ENCODE measurements at regions not wholly inside any gene's neighbourhood (a gene's known extent, or its start where the extent isn't known, plus 50 kb on each side); places are given as distances from the start of the nearest gene placed in this dataset.
A peak's percentile ranks its signal among the peaks of the same experiment; 100 is the strongest.

GRCh38 chr2:213232649-213233437, 51.4 kb upstream of the SPAG16 start (continued):
- TF ChIP-seq MTA3 (IDR thresholded peaks at IDR 0.05; ENCODE audit: borderline replicate concordance, low read length) (no peak), TARDBP (IDR thresholded peaks at IDR 0.05; ENCODE audit: borderline replicate concordance) (no peak), ATF2 (IDR thresholded peaks at IDR 0.05; ENCODE audit: low read length) (peak; percentile 100), HDAC6 (IDR thresholded peaks at IDR 0.05; ENCODE audit: unreplicated experiment) (no peak), YY1 (IDR thresholded peaks at IDR 0.05; ENCODE audit: low read depth, low read length) (peak; percentile 78), POU2F2 (IDR thresholded peaks at IDR 0.05; ENCODE audit: borderline replicate concordance, low read depth, low read length) (peak; percentile 89), ZNF592 (IDR thresholded peaks at IDR 0.05) (peak; percentile 25; the same call in 1 of the 2 replicates), POLR2A (IDR thresholded peaks at IDR 0.05; ENCODE audit: low read depth, low read length) (peak; percentile 60; the same call in 1 of the 2 replicates), SMAD5 (IDR thresholded peaks at IDR 0.05; ENCODE audit: low read depth) (no peak; the same call in 1 of the 2 replicates), TCF12 (IDR thresholded peaks at IDR 0.05; ENCODE audit: low read depth, low read length) (peak; percentile 99), CHD2 (IDR thresholded peaks at IDR 0.05; ENCODE audit: borderline replicate concordance, low read depth, low read length) (no peak; the same call in 1 of the 2 replicates), BCL3 (IDR thresholded peaks at IDR 0.05; ENCODE audit: borderline replicate concordance, insufficient read depth, low read depth, low read length, poor library complexity, severe bottlenecking) (peak; percentile 100), PML (IDR thresholded peaks at IDR 0.05; ENCODE audit: low read length) (peak; percentile 78), CHD4 (IDR thresholded peaks at IDR 0.05) (no peak), EP300 (IDR thresholded peaks at IDR 0.05; ENCODE audit: borderline replicate concordance in 1 of 2, control insufficient read depth in 1 of 2, low read depth in 2 of 2, low read length in 2 of 2) (peak; percentile 70 to 93; a peak in 3 of 4 replicates), RELB (IDR thresholded peaks at IDR 0.05; ENCODE audit: low read depth) (peak; percentile 94), STAT1 (conservative IDR thresholded peaks at IDR 0.05) (0 out of 2 replicates have a peak, but pooled peaks have one; percentile 18), SMC3 (IDR thresholded peaks at IDR 0.05; ENCODE audit: borderline replicate concordance, low read length) (peak; percentile 8; the same call in 1 of the 2 replicates), LARP7 (IDR thresholded peaks at IDR 0.05) (no peak), SUZ12 (IDR thresholded peaks at IDR 0.05; ENCODE audit: unreplicated experiment) (no peak), NFIC (IDR thresholded peaks at IDR 0.05; ENCODE audit: low read depth, low read length) (peak; percentile 94), KLF5 (IDR thresholded peaks at IDR 0.05; ENCODE audit: partially characterized antibody) (peak; percentile 87), GATAD2B (conservative IDR thresholded peaks at IDR 0.05; ENCODE audit: low read depth) (peak; percentile 100)

Data from GM12878 (cell line).